ENCODE measurements at regions not wholly inside any gene's neighbourhood (a gene's known extent, or its start where the extent isn't known, plus 50 kb on each side); places are given as distances from the start of the nearest gene placed in this dataset.

GRCh38 chr15:37618353-37618752, 316.1 kb upstream of the TMCO5A start:
- TF ChIP-seq CTCF (IDR thresholded peaks at IDR 0.05; ENCODE audit: borderline replicate concordance, insufficient read depth, low read depth, low read length): no peak
- no peak overlapping the region for H3K4me3 ChIP-seq (ENCODE audit: low read depth, low read length)

- H3K4me3 ChIP-seq (ENCODE audit: low read depth, low read length): no peak overlapping the region
- TF ChIP-seq CTCF (IDR thresholded peaks at IDR 0.05; ENCODE audit: borderline replicate concordance, insufficient read depth, low read depth, low read length): no peak
Measured at GRCh38 chr15:37619358-37620042, 314.9 kb upstream of the TMCO5A start.

GRCh38 chr15:37625576-37625975, 308.9 kb upstream of the TMCO5A start:
- no peak overlapping the region for H3K4me3 ChIP-seq (ENCODE audit: low read depth, low read length)
- TF ChIP-seq CTCF (IDR thresholded peaks at IDR 0.05; ENCODE audit: borderline replicate concordance, insufficient read depth, low read depth, low read length): no peak

- no peak overlapping the region for H3K4me3 ChIP-seq (ENCODE audit: low read depth, low read length)
- TF ChIP-seq CTCF (IDR thresholded peaks at IDR 0.05; ENCODE audit: borderline replicate concordance, insufficient read depth, low read depth, low read length): no peak
Measured at GRCh38 chr15:37628507-37628906, 305.9 kb upstream of the TMCO5A start.

- no peak for TF ChIP-seq CTCF (IDR thresholded peaks at IDR 0.05; ENCODE audit: borderline replicate concordance, insufficient read depth, low read depth, low read length)
- H3K4me3 ChIP-seq (ENCODE audit: low read depth, low read length): no peak overlapping the region
Measured at GRCh38 chr15:37636736-37637135, 297.7 kb upstream of the TMCO5A start.

- TF ChIP-seq CTCF (IDR thresholded peaks at IDR 0.05; ENCODE audit: borderline replicate concordance, insufficient read depth, low read depth, low read length): no peak
- H3K4me3 ChIP-seq (ENCODE audit: low read depth, low read length): no peak overlapping the region
Measured at GRCh38 chr15:37638116-37638515, 296.3 kb upstream of the TMCO5A start.

- no peak for TF ChIP-seq CTCF (IDR thresholded peaks at IDR 0.05; ENCODE audit: borderline replicate concordance, insufficient read depth, low read depth, low read length)
- H3K4me3 ChIP-seq (ENCODE audit: low read depth, low read length): no peak overlapping the region
Measured at GRCh38 chr15:37638691-37639090, 295.7 kb upstream of the TMCO5A start.

Data from GM12875 (cell line).